Fibroblast of lung (primary cell): ENCODE measurements at regions not wholly inside any gene's neighbourhood (a gene's known extent, or its start where the extent isn't known, plus 50 kb on each side); places are given as distances from the start of the nearest gene placed in this dataset.
A peak's percentile ranks its signal among the peaks of the same experiment; 100 is the strongest.

Source experiments
- DNase-seq, 2 donors: peaks; one replicate each; pipeline versions ENCODE4 v3.0.0 to v3.0.0-alpha.2; 2010; ENCODE audit warnings: low read depth in 2 of 2
- H2AFZ ChIP-seq: 2 replicates; pipeline ENCODE4 v1.5.1; 2012; ENCODE audit warnings: low read length, control low read depth, inconsistent platforms
- H3K27ac ChIP-seq: 2 replicates; pipeline ENCODE4 v1.5.1; 2011; ENCODE audit warnings: low read length, control low read depth; ENCODE audit not compliant: insufficient read depth
- H3K27me3 ChIP-seq: 2 replicates; pipeline ENCODE4 v1.5.1; 2011; ENCODE audit warnings: mild to moderate bottlenecking, low read length; ENCODE audit not compliant: control insufficient read depth, insufficient read depth
- H3K36me3 ChIP-seq: 2 replicates; pipeline ENCODE4 v1.5.1; 2011; ENCODE audit warnings: low read length; ENCODE audit not compliant: control insufficient read depth, insufficient read depth
- H3K4me1 ChIP-seq: 2 replicates; pipeline ENCODE4 v1.5.1; 2011; ENCODE audit warnings: low read length; ENCODE audit not compliant: control insufficient read depth, insufficient read depth; ENCODE audit errors: extremely low read depth
- H3K4me2 ChIP-seq: 2 replicates; pipeline ENCODE4 v1.5.1; 2011; ENCODE audit warnings: low read length, control low read depth; ENCODE audit not compliant: insufficient read depth; ENCODE audit errors: extremely low read depth
- H3K4me3 ChIP-seq, 4 experiments: fragments of 200-600 bp in 1 of 4; sonication (generic) in 1 of 4; replicated peaks in 1 of 4; 2 replicates each; pipeline ENCODE4 v1.5.1; 2011 to 2016; ENCODE audit warnings: low read length in 4 of 4, low read depth in 3 of 4, mild to moderate bottlenecking in 3 of 4, control low read depth in 2 of 4, inconsistent platforms in 1 of 4, mixed read lengths in 1 of 4; ENCODE audit not compliant: insufficient read depth in 1 of 4; ENCODE audit errors: control extremely low read depth in 1 of 4
- H3K79me2 ChIP-seq: 2 replicates; pipeline ENCODE4 v1.5.1; 2012; ENCODE audit warnings: mild to moderate bottlenecking, low read length, inconsistent platforms; ENCODE audit not compliant: control insufficient read depth, insufficient read depth
- H3K9ac ChIP-seq: 2 replicates; pipeline ENCODE4 v1.5.1; 2011; ENCODE audit warnings: mild to moderate bottlenecking, low read length, control low read depth; ENCODE audit not compliant: insufficient read depth
- H3K9me3 ChIP-seq: 2 replicates; pipeline ENCODE4 v1.5.1; 2012; ENCODE audit warnings: low read depth, low read length; ENCODE audit not compliant: control insufficient read depth, insufficient read depth
- H4K20me1 ChIP-seq: 2 replicates; pipeline ENCODE4 v1.5.1; 2011; ENCODE audit warnings: low read length; ENCODE audit not compliant: control insufficient read depth, insufficient read depth; ENCODE audit errors: extremely low read depth
- CTCF ChIP-seq, 2 donors: IDR thresholded peaks in 1 of 2; conservative IDR thresholded peaks in 1 of 2; 1 replicate in 1 of 2; 2 replicates in 1 of 2; pipeline ENCODE4 v1.5.1; 2011 to 2012; ENCODE audit warnings: low read length in 2 of 2, control low read depth in 1 of 2, inconsistent platforms in 1 of 2, low read depth in 1 of 2, mild to moderate bottlenecking in 1 of 2
- EZH2 ChIP-seq: IDR thresholded peaks from 2 replicates; pipeline ENCODE4 v1.5.1; 2012; ENCODE audit warnings: low read length, control low read depth, mild to moderate bottlenecking; ENCODE audit errors: missing control alignments

- no peak for TF ChIP-seq CTCF (conservative IDR thresholded peaks at IDR 0.05 in 1 of 2, IDR thresholded peaks at IDR 0.05 in 1 of 2; ENCODE audit: low read depth in 1 of 2, low read length in 2 of 2)
- no peak for TF ChIP-seq EZH2
- H3K27me3 ChIP-seq = no peaks in the 10 kb centered on the region
- H2AFZ ChIP-seq = no peak overlapping the region
- no peak overlapping the region for H3K27ac ChIP-seq
- DNase-seq = no peak
- H3K79me2 ChIP-seq = no peaks in the 10 kb centered on the region
- no peaks in the 10 kb centered on the region for H4K20me1 ChIP-seq
- peaks cover 2% of the 10 kb centered on the region for H3K4me1 ChIP-seq
- no peak overlapping the region for H3K9ac ChIP-seq
- no peak overlapping the region for H3K4me2 ChIP-seq
- H3K36me3 ChIP-seq = no peaks in the 10 kb centered on the region
- H3K4me3 ChIP-seq = no peak overlapping the region
- H3K9me3 ChIP-seq = no peaks in the 10 kb centered on the region
Observed at GRCh38 chr2:215672406-215672805, 236.5 kb upstream of the FN1 start.

- no peak for DNase-seq
- no peaks in the 10 kb centered on the region for H4K20me1 ChIP-seq
- no peak overlapping the region for H2AFZ ChIP-seq
- H3K27ac ChIP-seq = no peak overlapping the region
- peaks cover 2% of the 10 kb centered on the region for H3K4me1 ChIP-seq
- no peak overlapping the region for H3K4me3 ChIP-seq
- H3K9me3 ChIP-seq = no peaks in the 10 kb centered on the region
- H3K79me2 ChIP-seq = no peaks in the 10 kb centered on the region
- H3K27me3 ChIP-seq = no peaks in the 10 kb centered on the region
- H3K9ac ChIP-seq = no peak overlapping the region
- TF ChIP-seq CTCF (conservative IDR thresholded peaks at IDR 0.05 in 1 of 2, IDR thresholded peaks at IDR 0.05 in 1 of 2; ENCODE audit: low read depth in 1 of 2, low read length in 2 of 2) (no peak), EZH2 (no peak)
- H3K4me2 ChIP-seq = no peak overlapping the region
- no peaks in the 10 kb centered on the region for H3K36me3 ChIP-seq
Observed at GRCh38 chr2:215671691-215672090, 235.8 kb upstream of the FN1 start.

- Histone ChIP-seq H2AFZ (no peak overlapping the region), H3K27me3 (no peaks in the 10 kb centered on the region), H3K36me3 (no peaks in the 10 kb centered on the region), H3K4me2 (no peak overlapping the region), H3K4me3 (no peak overlapping the region), H3K27ac (no peak overlapping the region), H3K9ac (no peak overlapping the region), H4K20me1 (no peaks in the 10 kb centered on the region), H3K4me1 (peaks cover 2% of the 10 kb centered on the region), H3K9me3 (no peaks in the 10 kb centered on the region), H3K79me2 (no peaks in the 10 kb centered on the region)
- TF ChIP-seq CTCF (conservative IDR thresholded peaks at IDR 0.05 in 1 of 2, IDR thresholded peaks at IDR 0.05 in 1 of 2; ENCODE audit: low read depth in 1 of 2, low read length in 2 of 2) (no peak), EZH2 (no peak)
- peak in 1 of 2 donors; percentile 62 for DNase-seq
Observed at GRCh38 chr2:215671244-215671643, 235.4 kb upstream of the FN1 start.
